NCI-H2196 (cell line): ENCODE measurements at regions not wholly inside any gene's neighbourhood (a gene's known extent, or its start where the extent isn't known, plus 50 kb on each side); places are given as distances from the start of the nearest gene placed in this dataset.
"Not testable (repeated sequence)": the region's sequence is repeated elsewhere in the genome, so short reads cannot be mapped to it uniquely, and the experiment has no call there.

Source experiments
- DNase-seq: peaks from one replicate; lab custom pipeline; 2025; ENCODE audit not compliant: unreplicated experiment; lab: John Stamatoyannopoulos, UW

GRCh38 chr2:192828175-192828574 lies 633.4 kb upstream of the TMEFF2 start:
- DNase-seq = no peak

DNA sequence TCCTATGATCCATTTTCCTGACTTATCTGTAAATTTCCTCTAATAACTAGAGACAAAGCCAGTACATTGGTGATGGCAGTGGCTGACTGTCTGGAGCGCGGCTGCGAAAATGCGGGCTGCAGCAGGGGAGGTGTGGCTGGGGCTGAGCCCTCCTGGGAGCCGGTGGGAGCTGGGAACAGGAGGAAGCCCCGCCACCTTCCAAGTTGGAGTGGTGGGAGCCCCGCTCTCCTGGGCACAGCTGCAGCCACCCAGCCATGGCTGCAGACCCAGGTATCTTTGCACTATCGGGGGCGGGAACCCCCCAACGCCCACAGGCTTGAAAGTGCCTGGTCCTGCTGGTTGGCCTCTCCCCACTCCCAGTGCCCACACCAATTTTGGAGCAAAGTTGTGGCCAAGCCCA lies 633.0 kb upstream of the TMEFF2 start:
- no peak for DNase-seq

DNA sequence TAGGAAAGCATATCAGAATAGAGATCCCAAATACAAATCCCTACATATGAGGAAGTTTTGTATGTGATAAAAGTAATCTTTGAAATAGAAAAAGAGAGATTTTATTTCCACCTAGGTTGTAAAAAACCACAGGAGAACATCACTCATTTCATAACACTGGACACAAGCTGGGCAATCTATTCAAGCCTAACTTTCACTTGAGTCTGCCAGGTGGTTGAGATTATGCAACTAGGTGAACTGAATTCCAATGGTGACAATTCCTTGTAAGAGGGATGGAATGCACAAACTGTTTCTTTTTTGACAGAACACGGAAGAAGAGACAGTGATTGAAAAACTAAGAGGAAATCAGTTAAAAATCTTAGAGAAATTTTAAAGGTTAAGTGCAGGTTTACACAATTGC lies 619.6 kb upstream of the TMEFF2 start:
- no peak for DNase-seq

DNA sequence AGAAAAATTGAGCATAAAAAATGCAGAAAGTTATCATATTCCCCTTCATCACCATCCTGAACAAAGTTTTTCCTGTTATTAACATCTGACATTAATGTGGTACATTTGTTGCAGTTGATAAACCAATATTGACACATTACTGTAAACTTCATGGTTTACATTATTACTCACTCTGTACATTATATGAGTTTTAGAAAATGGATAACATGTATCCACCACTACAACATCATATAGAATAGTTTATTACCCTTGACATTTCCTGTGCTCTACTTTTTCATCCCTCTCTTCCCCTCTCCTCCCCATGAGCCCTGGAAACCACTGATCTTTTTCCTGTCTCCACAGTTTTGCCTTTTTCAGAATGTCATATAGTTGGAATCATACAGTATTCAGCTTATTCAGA lies 618.6 kb upstream of the TMEFF2 start:
- no peak for DNase-seq

- DNase-seq = no peak
Observed at GRCh38 chr2:192809173-192809572, 614.4 kb upstream of the TMEFF2 start.

- no peak for DNase-seq
Observed at GRCh38 chr2:192783643-192784042, 588.9 kb upstream of the TMEFF2 start.

- DNase-seq = no peak
Observed at GRCh38 chr2:192775459-192776262, 580.9 kb upstream of the TMEFF2 start.

GRCh38 chr2:192775011-192775410 lies 580.3 kb upstream of the TMEFF2 start:
- no peak for DNase-seq

DNA sequence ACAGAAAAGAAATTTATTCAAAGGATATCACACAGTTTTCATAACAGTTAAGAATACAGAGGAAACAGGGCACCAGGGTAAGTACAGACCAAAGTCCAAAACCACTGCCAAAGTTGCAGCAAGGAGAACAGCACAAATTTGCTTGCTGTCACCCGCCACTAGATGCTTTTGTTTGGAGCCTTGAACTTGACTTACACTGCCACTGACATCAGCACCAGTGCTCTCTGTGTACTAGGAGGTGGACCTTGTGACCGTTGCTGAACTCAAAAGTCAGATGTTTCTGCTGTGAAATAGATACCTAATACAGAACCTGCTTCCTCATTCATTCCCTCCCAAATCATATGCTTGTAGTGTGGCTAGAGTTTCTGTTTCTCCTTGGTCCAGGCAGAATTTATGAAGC lies 578.3 kb upstream of the TMEFF2 start:
- no peak for DNase-seq

GRCh38 chr2:192749611-192750200 lies 555.0 kb upstream of the TMEFF2 start:
- DNase-seq = no peak

- DNase-seq = no peak
Observed at GRCh38 chr2:192741889-192742288, 547.2 kb upstream of the TMEFF2 start.

DNA sequence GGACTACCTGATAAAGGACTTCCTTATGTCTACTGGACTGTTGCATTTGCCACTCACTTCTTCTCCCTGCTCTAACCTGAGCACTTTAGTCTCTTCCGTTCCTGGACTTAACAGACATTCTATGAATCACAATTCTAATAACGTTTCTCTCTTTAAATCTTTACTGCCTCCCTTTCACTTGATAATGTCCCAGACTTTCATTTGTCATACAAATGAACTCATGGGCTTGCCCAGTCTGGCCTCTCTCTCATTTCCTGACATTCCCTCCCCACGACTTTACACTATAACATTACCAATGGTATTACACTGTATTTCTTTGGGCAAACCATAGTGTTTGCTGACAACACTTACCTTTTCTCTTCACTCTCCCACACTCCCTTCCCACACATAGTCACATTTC lies 540.7 kb upstream of the TMEFF2 start:
- no peak for DNase-seq

- DNase-seq = no peak
Observed at GRCh38 chr2:192729369-192729768, 534.6 kb upstream of the TMEFF2 start.

- no peak for DNase-seq
Observed at GRCh38 chr2:192725991-192726390, 531.3 kb upstream of the TMEFF2 start.

DNA sequence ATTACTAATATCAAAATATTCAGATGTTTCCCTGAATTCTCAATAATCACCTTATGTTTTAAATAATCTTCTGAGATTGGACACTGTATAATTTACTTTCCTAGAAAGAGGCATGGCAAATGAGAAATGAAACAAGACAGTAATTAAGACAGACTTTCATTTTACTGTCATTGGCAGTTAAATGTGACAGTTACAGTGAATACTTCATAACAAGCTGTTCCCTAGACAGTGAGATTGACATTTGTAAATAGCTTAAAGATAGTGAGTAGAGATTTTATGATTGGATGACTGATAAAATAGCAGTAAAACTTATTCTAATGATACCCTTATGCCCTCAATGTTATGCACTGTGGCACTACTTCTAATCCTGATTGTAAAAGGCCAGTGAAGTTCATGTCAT lies 524.9 kb upstream of the TMEFF2 start:
- DNase-seq = no peak

- DNase-seq = no peak
Observed at GRCh38 chr2:192718340-192718739, 523.6 kb upstream of the TMEFF2 start.

DNA sequence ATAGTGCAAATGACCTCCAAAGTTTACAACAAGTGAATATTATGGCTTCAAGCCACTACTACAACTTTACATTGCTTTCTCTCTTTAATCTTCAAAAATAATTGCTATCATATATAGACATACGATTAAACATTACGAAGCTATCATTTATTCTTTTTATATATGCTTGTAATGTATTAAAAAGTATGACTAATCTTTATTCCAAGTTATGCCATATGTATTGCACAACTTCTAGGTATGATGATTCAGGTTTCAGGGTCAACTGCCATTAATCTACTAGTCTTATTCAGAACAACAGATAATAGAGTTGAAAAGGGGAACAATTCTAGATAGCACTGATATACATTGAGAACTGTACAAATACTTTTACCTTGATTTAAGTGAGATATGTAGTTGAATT lies 506.2 kb upstream of the TMEFF2 start:
- no peak for DNase-seq

DNA sequence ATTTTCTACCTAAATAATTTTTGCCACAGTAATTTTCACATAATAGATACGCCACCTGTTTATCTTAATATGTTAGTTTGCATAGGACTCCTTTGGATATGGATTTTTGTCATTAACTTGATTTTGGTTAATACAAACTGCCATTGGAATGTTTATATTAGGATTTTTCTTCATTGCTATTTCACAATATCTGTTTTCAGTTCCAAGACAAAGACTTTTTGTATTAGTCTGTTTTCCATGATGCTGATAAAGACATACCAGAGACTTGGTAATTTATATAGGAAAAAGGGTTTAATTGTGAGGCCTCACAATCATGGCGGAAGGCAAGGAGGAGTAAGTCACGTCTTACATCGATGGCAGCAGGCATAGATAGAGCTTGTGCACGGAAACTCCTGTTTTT lies 503.1 kb upstream of the TMEFF2 start:
- no peak for DNase-seq

GRCh38 chr2:192696857-192697256 lies 502.1 kb upstream of the TMEFF2 start:
- DNase-seq = no peak

GRCh38 chr2:192687015-192687414 lies 492.3 kb upstream of the TMEFF2 start:
- DNase-seq = no peak

GRCh38 chr2:192682511-192682910 lies 487.8 kb upstream of the TMEFF2 start:
- DNase-seq = not testable (repeated sequence)

GRCh38 chr2:192675681-192676080 lies 480.9 kb upstream of the TMEFF2 start:
- no peak for DNase-seq
